GM19328 (cell line): ENCODE measurements at regions not wholly inside any gene's neighbourhood (a gene's known extent, or its start where the extent isn't known, plus 50 kb on each side); places are given as distances from the start of the nearest gene placed in this dataset.
"Not testable (repeated sequence)": the region's sequence is repeated elsewhere in the genome, so short reads cannot be mapped to it uniquely, and the experiment has no call there.

ENCODE experiments used
- ATAC-seq: cut with Tn5 transposase; IDR thresholded peaks from one replicate; pipeline ENCODE4 v1.9.1; 2021; ENCODE audit warnings: mild to moderate bottlenecking, moderate library complexity; ENCODE audit not compliant: unreplicated experiment

DNA sequence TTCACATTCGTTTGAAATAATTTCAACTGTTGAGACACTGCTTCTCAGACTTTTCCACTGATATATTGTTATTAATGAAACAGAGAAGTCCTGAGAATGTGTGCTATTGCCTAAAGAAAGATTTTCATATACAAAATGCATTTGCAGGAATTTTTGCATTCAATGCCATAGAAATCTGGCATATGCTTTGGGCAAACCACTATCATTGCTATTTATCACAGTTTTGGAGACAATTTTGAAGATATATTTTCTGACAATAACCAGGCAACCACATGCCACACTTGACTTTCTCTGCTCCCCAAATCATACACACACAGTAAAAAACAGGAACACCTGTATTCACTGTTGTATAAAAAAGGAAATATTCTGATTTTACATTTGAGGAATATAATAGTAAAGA lies 1303.7 kb upstream of the IGFBP7 start:
- ATAC-seq, result no peak

DNA sequence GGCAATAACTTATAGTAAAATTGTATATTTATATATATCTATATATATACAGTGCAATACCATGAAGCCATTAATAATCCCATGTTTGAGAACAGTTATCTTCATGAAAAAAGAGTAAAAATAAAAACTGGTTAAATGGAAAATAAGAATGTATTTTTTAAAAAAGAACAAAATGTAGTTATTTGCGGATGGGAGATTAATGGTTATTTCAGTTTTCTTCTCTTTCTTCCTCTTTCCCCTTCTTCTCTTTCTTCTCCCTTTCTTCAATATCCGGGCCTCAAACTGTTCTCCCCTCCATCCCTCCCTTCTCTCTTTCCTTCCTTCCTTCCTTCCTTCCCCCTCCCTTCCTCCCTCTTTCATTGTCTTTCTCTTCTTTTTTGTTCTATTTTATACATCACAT lies 1301.7 kb upstream of the IGFBP7 start:
- no peak for ATAC-seq

GRCh38 chr4:58406762-58407161 lies 1296.6 kb upstream of the IGFBP7 start:
- ATAC-seq, result no peak

DNA sequence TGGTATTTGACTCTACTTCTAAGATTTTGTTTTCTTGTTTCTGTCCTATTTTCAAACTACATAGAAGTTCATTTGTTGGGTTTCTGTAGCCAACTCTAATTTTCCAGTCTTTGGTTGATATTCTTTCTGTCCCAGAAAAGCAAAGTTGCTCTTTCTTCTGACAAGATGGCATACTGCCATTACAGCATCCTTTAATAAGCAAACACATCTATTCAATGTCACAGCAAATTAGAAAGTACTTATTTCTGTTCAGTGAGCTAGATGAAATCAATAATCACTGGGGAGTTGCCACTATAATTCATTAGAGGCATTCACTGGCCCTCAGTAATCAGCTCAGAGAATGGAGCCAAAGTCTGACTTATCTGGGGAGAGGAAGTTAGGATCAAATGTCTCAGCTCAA lies 1258.0 kb upstream of the IGFBP7 start:
- ATAC-seq, result no peak

GRCh38 chr4:58360354-58361133 lies 1250.4 kb upstream of the IGFBP7 start:
- no peak for ATAC-seq

DNA sequence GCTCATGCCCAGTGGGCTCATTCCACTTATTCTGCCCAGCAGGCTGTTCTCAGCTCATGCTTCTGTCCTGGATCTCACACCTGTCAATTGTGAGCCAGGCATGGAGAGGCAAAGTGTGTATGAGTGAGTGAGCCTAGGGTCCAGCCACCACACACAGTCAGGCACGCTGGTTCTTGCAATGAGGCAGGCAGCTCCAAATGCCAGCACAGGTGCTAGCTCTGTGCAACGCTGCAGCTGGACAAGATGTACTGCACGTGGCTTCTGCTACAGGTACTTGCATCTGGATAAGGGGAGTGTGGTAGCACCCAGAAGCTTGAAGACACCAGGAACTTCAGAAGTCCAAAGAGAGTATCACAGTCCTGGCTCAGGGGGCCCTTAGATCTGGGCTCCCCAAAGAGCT lies 1249.4 kb upstream of the IGFBP7 start:
- no peak for ATAC-seq

- no peak for ATAC-seq
Observed at GRCh38 chr4:58357947-58358346, 1247.8 kb upstream of the IGFBP7 start.

DNA sequence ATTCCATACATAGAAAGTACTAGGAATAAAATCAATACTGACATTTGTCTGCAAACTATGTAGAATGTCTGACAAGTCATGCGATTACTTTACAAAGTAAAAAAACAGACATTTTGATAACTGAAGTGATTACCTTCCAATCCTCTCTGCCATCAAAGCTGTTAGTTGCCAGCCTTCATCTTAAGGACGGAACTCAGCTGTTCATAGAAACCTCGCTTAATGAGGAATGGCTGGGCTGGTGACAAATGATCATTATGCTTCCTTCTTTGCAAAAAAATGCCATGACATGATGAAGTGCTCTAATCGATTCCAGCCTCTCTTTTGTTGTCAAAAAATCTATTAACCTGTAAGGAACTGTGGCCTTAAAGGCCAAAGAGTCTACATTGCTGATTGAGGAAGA lies 1214.9 kb upstream of the IGFBP7 start:
- no peak for ATAC-seq

DNA sequence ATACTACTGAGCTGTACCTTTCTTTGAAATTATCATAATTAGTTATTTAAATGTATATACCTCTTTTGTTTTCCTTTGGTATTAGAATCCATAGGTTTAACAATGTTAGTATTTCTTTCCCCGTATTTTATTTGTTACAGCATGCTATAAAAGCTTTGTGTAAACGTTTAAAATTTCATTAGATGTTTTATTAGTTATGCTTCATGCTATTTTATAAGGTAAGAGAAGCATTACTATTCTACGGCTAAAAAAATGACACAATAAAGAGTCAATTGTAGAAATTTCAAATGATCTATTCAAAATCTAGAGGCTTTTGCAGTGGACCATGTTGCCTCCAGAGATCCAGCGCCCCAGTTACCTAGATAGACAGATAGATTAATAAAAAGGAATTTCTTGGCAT lies 1203.3 kb upstream of the IGFBP7 start:
- no peak for ATAC-seq

DNA sequence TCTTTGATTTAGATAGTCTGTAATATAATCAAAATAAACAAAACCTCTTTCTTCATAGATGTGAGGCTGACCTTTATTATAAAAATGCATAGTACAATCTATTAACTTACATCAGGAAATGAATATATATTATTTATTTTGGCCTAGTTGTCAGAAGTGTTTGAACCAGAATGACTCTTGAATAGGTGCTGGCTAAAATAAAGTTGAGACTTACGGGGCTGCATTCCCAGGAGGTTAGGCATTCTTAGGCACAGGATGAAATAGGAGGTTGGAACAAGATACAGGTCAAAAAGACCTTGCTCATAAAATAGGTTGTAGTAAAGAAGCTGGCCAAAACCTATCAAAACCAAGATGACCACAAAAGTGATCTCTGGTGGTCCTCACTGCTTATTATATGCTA lies 1193.3 kb upstream of the IGFBP7 start:
- ATAC-seq, result no peak

DNA sequence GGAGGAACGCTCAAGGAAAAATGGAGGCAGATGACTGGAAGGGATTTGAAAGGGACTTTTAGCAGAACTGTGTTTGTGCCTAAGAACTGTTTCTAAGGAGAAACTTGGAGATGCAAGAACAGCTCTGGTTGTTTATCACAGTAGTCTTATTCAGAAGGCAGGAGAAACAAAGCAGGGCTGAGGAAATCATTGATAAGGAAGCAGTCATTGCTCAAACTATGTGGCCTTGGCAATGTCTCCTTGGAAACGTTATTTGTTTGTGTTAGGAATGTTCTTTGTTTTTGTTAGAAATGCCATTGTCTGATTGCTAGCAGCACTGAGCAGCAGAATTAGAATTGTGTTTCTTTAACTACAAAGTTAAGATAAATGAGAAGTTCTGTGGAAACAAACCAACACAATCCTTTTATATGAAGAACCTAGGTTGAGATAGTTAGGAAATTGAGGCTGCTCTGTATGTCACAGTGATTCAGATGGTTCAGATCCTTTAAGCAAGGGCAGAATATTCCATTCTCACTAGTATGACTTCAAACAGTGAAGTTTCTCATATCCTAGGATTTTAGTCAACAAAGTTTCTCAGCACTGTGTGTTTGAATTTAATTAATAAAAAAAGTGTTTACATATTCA lies 1191.3 kb upstream of the IGFBP7 start:
- ATAC-seq, result no peak

- no peak for ATAC-seq
Observed at GRCh38 chr4:58286335-58286734, 1176.2 kb upstream of the IGFBP7 start.

DNA sequence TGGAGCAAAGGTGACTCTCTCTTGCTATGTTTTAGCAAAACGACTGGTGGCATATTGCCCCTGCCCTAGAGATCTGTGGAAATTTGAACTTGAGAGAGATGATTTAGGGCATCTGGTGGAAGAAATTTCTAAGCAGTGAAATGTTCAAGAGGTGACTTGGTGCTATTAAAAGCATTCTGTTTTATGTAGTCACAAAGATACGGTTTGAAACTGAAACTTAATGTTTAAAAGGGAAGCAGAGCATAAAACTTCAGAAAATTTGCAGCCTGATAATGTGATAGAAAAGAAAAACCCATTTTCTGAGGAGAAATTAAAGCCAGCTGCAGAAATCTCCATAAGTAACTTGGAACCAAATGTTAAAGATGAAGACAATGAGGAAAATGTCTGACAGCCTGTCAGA lies 1170.7 kb upstream of the IGFBP7 start:
- ATAC-seq, result not testable (repeated sequence)

GRCh38 chr4:58275856-58276255 lies 1165.7 kb upstream of the IGFBP7 start:
- no peak for ATAC-seq

DNA sequence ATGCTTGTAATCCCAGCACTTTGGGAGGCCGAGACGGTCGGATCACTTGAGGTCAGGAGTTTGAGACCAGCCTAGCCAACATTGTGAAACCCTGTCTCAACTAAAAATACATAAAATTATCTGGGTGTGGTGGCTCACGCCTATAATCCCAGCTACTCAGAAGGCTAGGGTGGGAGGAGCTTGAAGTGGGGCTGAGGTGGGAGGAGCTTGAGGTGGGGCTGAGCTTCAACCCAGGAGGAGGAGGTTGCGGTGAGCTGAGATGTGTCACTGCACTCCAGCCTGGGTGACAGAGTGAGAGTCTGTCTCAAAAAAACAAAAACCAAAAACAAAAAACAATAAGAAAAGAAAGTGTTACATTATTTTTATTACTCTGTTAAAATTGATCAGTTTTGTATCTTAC lies 1164.4 kb upstream of the IGFBP7 start:
- no peak for ATAC-seq

GRCh38 chr4:58272311-58272710 lies 1162.1 kb upstream of the IGFBP7 start:
- no peak for ATAC-seq

DNA sequence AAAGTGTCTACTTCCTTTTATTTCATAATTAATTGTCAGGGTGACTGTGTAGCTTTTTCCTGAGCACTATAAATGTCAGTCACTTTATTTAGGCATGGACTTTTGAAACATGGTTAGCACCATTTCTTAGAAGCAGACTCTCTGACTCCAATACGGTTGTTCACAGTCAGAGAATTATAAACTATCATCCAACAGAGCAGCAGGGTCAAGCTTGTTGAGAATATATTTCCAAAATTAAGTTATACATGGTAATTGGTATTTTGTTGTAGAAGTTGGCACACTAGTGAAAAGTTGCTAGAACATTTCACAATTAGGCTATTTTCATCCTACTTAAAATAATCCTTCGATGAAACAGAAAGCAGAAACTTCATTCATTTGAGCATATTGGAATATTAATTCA lies 1155.5 kb upstream of the IGFBP7 start:
- no peak for ATAC-seq

DNA sequence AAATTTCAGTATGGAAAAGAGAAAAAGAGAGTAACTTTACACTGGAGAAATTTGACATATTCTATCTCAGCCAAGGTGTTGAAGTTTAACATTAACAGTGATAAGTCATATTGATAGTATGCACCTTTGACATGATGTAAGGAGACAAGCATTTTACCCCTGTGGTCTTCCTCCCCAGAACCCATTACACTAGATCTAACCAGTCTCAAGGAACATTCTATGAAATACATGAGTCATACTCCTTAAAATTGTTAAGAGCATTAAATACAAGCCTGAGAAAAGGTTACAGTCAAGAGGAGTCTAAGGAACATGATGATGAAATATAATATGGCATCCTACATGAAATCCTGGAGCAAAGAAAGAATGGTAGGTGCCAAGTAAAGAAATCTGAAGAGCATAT lies 1151.3 kb upstream of the IGFBP7 start:
- no peak for ATAC-seq

DNA sequence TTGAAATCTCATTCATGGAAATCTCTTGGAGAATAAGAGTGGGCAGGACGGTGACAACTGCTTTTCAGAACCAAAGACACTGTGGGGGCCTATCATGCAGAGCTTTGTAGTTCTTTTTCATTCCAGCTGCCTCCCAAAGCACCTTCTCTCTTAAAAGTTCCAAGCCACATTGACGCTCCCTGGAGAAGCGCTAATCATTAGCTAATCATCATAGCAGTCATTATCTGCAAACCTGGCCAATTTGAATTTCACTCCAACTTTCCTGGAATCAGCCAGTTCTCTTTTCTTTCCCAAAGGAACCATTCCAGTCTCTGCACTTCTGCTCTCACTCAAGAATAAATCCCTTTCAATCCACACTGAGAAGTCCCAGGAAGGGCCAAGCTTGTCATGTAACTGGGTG lies 1144.1 kb upstream of the IGFBP7 start:
- ATAC-seq, result no peak

- ATAC-seq, result no peak
Observed at GRCh38 chr4:58252656-58253055, 1142.5 kb upstream of the IGFBP7 start.

DNA sequence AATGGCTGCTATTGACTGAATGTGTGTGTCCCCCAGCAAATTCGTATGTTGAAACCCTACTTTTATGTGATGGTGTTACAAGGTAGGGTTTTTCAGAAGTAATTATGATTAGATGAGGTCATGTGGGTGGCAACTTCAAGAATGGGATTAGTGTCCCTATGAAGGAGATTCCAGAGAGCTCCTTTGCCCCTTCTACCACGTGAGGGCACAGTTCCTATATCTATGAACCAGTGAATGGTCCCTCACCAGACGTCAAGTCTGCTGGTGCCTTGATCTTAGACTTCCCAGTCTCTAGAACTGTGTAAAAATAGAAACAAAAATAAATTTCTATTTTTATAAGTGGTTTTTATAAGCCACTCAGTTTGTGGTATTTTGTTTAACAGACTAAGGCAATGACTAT lies 1137.6 kb upstream of the IGFBP7 start:
- no peak for ATAC-seq

- no peak for ATAC-seq
Observed at GRCh38 chr4:58225460-58225859, 1115.3 kb upstream of the IGFBP7 start.

- no peak for ATAC-seq
Observed at GRCh38 chr4:58219179-58219578, 1109.0 kb upstream of the IGFBP7 start.
